K562 (cell line): ENCODE measurements at regions not wholly inside any gene's neighbourhood (a gene's known extent, or its start where the extent isn't known, plus 50 kb on each side); places are given as distances from the start of the nearest gene placed in this dataset.

Experiments used
- ATAC-seq: fragments of 200-7000 bp; cut with Tn5 transposase; 3 replicates; pipeline ENCODE4 v1.9.1; 2020; ENCODE audit warnings: moderate library complexity
- BruUV-seq: library from RNA; stranded (reverse); fragments of 400-500 nt; replicated peaks from 2 replicates; lab custom pipeline; 2021; lab: Mats Ljungman, UMichigan
- CTCF ChIA-PET: fragments of 300-600 bp; formaldehyde crosslinking; extraction: SDS; loops from one replicate; lab custom pipeline; 2021; ENCODE audit warnings: low intra/inter-chr PET ratio; lab: Yijun Ruan, JAX
- POLR2A ChIA-PET: fragments of 300-600, 350-650 bp; sonication (Branson Sonifier 250); formaldehyde crosslinking; extraction: SDS; loops from one replicate; lab custom pipeline; 2021; ENCODE audit warnings: antibody characterized with exemption, inconsistent platforms; lab: Yijun Ruan, JAX
- DNase-seq, 4 experiments: peaks; one replicate each; pipeline versions ENCODE4 v3.0.0 to v3.0.0-alpha.2; 2011 to 2018; ENCODE audit warnings: low spot score in 3 of 4, mixed read lengths in 3 of 4; ENCODE audit errors: extremely low read depth in 1 of 4
- FAIRE-seq: peaks from 2 replicates; lab custom pipeline; 2011; peaks lifted over from hg19 to GRCh38; lab: Jason Lieb, UNC
- H2AFZ ChIP-seq: 2 replicates; pipeline ENCODE4 v1.6.0; 2011; ENCODE audit warnings: low read depth, low read length, control low read depth, inconsistent platforms
- H3K27ac ChIP-seq: fragments of 200-600 bp; 3 replicates; pipeline ENCODE4 v1.8.0; 2011; ENCODE audit warnings: low read depth, mild to moderate bottlenecking, control low read depth, inconsistent platforms, low read length, moderate library complexity, mixed read lengths; ENCODE audit errors: extremely low read depth
- H3K27me3 ChIP-seq, 2 experiments: fragments of 300-600 bp in 1 of 2; 2 replicates in 1 of 2; 3 replicates in 1 of 2; pipeline versions ENCODE4 v1.6.0 to v1.8.0; 2011; ENCODE audit warnings: inconsistent platforms in 2 of 2, low read length in 2 of 2, mild to moderate bottlenecking in 1 of 2, mixed read lengths in 1 of 2, moderate library complexity in 1 of 2; ENCODE audit not compliant: control insufficient read depth in 2 of 2, insufficient read depth in 2 of 2
- H3K36me3 ChIP-seq: fragments of 300-600 bp; 3 replicates; pipeline ENCODE4 v1.8.0; 2011; ENCODE audit warnings: mild to moderate bottlenecking, low read length, inconsistent platforms; ENCODE audit not compliant: control insufficient read depth, insufficient read depth
- H3K4me1 ChIP-seq, 2 experiments: fragments of 200-600 bp in 1 of 2; replicated peaks in 1 of 2; 2 replicates in 1 of 2; 3 replicates in 1 of 2; pipeline versions ENCODE4 v1.5.1 to v1.8.0; 2011; ENCODE audit warnings: inconsistent platforms in 2 of 2, low read length in 2 of 2, mild to moderate bottlenecking in 1 of 2, mixed read lengths in 1 of 2, moderate library complexity in 1 of 2; ENCODE audit not compliant: control insufficient read depth in 2 of 2, insufficient read depth in 2 of 2
- H3K4me2 ChIP-seq: 2 replicates; pipeline ENCODE4 v1.6.1; 2011; ENCODE audit warnings: low read length, control low read depth, inconsistent platforms, mixed read lengths; ENCODE audit not compliant: insufficient read depth
- H3K4me3 ChIP-seq: fragments of 200-600 bp; sonication (generic), shearing (Covaris generic); 2 replicates; pipeline ENCODE4 v1.5.1; 2016; ENCODE audit warnings: control low read depth, inconsistent platforms
- H3K79me2 ChIP-seq: fragments of 200-600 bp; 3 replicates; pipeline ENCODE4 v1.8.0; 2011; ENCODE audit warnings: low read length, inconsistent platforms; ENCODE audit not compliant: control insufficient read depth, insufficient read depth
- H3K9ac ChIP-seq, 2 experiments: 2 replicates each; pipeline versions ENCODE4 v1.6.0 to v1.6.1; 2011; ENCODE audit warnings: low read depth in 2 of 2, low read length in 2 of 2, control low read depth in 1 of 2, inconsistent platforms in 1 of 2, mild to moderate bottlenecking in 1 of 2, mixed read lengths in 1 of 2; ENCODE audit not compliant: insufficient read depth in 1 of 2
- H3K9me1 ChIP-seq: one replicate; pipeline ENCODE4 v1.6.0; 2011; ENCODE audit warnings: inconsistent platforms, mild to moderate bottlenecking, low read length, moderate library complexity; ENCODE audit not compliant: control insufficient read depth, insufficient read depth
- H3K9me3 ChIP-seq: replicated peaks from 2 replicates; pipeline ENCODE4 v1.5.1; 2011; ENCODE audit warnings: low read depth, low read length, inconsistent platforms; ENCODE audit not compliant: control insufficient read depth, insufficient read depth
- H4K20me1 ChIP-seq: replicated peaks from 2 replicates; pipeline ENCODE4 v1.6.1; 2011; ENCODE audit warnings: low read length, inconsistent platforms, mixed read lengths; ENCODE audit not compliant: control insufficient read depth, insufficient read depth
- GTF2A2 ChIP-seq: IDR thresholded peaks from 2 replicates; pipeline ENCODE4 v1.6.1; 2016; ENCODE audit warnings: mild to moderate bottlenecking, missing genetic modification characterization, missing compliant biosample characterization
- MECOM ChIP-seq: fragments of 250-450 bp; sonication (Bioruptor Pico); IDR thresholded peaks from 2 replicates; pipeline ENCODE4 v1.8.0; 2022; ENCODE audit warnings: inconsistent platforms
- ZNF609 ChIP-seq: sonication (generic); formaldehyde crosslinking; IDR thresholded peaks from 2 replicates; pipeline ENCODE4 v1.8.1; 2023; ENCODE audit warnings: missing genetic modification reagents, mild to moderate bottlenecking, borderline replicate concordance
- ZNF780A ChIP-seq: fragments of 250-450 bp; sonication (Bioruptor Pico); IDR thresholded peaks from 2 replicates; pipeline ENCODE4 v1.5.0; 2021; ENCODE audit warnings: mild to moderate bottlenecking
- WGBS: fragments of 100-300 bp; shearing (Covaris generic); methylation state at CpG from one replicate; pipeline ENCODE4 v1.1.6; 2016; ENCODE audit warnings: low coverage, mixed read lengths; ENCODE audit not compliant: insufficient coverage; ENCODE audit errors: missing lambda C conversion rate; 5-methylcytosine and 5-hydroxymethylcytosine counted together
- in situ Hi-C: fragments of 300-500 bp; cut with MboI; formaldehyde crosslinking; loops from 4 replicates; pipeline ENCODE4 v1.15.0; 2018; ENCODE audit warnings: inconsistent platforms, mixed read lengths
- intact Hi-C: fragments of 100-400 bp; cut with micrococcal nuclease; formaldehyde crosslinking; loops from 2 replicates; pipeline ENCODE4 v1.14.2; 2022
- TF ChIP-seq, protein P1 (sequence below): fragments of 450-650 bp; IDR thresholded peaks from 2 replicates; pipeline ENCODE4 v1.6.1; 2016; ENCODE audit warnings: mild to moderate bottlenecking, moderate library complexity

GRCh38 chr9:38254756-38255155 is 137.7 kb upstream of the ALDH1B1 start:
- H3K36me3 ChIP-seq: no peaks in the 10 kb centered on the region
- H4K20me1 ChIP-seq: no peaks in the 10 kb centered on the region; the same call in 1 of the 2 replicates
- intact Hi-C loops: loop anchor here (5.0 to 10.0 kb wide), 2 partner anchors 78 to 170 kb away; no protein-coding TSS in a partner anchor
- no peak overlapping the region for H3K27ac ChIP-seq
- H2AFZ ChIP-seq: no peak overlapping the region
- BruUV-seq: no TSS peak
- no peaks in the 10 kb centered on the region for H3K79me2 ChIP-seq
- peaks cover 13 to 31% of the 10 kb centered on the region in 2 experiments; a peak in 4 of 5 replicates for H3K27me3 ChIP-seq
- CTCF ChIA-PET: no interaction called here
- no peaks in the 10 kb centered on the region for H3K4me1 ChIP-seq
- TF ChIP-seq ZNF780A (CRISPR knock-in tag) (no peak), ZNF609 (no peak), MECOM (no peak), GTF2A2 (no peak)
- TF ChIP-seq, protein P1, sequence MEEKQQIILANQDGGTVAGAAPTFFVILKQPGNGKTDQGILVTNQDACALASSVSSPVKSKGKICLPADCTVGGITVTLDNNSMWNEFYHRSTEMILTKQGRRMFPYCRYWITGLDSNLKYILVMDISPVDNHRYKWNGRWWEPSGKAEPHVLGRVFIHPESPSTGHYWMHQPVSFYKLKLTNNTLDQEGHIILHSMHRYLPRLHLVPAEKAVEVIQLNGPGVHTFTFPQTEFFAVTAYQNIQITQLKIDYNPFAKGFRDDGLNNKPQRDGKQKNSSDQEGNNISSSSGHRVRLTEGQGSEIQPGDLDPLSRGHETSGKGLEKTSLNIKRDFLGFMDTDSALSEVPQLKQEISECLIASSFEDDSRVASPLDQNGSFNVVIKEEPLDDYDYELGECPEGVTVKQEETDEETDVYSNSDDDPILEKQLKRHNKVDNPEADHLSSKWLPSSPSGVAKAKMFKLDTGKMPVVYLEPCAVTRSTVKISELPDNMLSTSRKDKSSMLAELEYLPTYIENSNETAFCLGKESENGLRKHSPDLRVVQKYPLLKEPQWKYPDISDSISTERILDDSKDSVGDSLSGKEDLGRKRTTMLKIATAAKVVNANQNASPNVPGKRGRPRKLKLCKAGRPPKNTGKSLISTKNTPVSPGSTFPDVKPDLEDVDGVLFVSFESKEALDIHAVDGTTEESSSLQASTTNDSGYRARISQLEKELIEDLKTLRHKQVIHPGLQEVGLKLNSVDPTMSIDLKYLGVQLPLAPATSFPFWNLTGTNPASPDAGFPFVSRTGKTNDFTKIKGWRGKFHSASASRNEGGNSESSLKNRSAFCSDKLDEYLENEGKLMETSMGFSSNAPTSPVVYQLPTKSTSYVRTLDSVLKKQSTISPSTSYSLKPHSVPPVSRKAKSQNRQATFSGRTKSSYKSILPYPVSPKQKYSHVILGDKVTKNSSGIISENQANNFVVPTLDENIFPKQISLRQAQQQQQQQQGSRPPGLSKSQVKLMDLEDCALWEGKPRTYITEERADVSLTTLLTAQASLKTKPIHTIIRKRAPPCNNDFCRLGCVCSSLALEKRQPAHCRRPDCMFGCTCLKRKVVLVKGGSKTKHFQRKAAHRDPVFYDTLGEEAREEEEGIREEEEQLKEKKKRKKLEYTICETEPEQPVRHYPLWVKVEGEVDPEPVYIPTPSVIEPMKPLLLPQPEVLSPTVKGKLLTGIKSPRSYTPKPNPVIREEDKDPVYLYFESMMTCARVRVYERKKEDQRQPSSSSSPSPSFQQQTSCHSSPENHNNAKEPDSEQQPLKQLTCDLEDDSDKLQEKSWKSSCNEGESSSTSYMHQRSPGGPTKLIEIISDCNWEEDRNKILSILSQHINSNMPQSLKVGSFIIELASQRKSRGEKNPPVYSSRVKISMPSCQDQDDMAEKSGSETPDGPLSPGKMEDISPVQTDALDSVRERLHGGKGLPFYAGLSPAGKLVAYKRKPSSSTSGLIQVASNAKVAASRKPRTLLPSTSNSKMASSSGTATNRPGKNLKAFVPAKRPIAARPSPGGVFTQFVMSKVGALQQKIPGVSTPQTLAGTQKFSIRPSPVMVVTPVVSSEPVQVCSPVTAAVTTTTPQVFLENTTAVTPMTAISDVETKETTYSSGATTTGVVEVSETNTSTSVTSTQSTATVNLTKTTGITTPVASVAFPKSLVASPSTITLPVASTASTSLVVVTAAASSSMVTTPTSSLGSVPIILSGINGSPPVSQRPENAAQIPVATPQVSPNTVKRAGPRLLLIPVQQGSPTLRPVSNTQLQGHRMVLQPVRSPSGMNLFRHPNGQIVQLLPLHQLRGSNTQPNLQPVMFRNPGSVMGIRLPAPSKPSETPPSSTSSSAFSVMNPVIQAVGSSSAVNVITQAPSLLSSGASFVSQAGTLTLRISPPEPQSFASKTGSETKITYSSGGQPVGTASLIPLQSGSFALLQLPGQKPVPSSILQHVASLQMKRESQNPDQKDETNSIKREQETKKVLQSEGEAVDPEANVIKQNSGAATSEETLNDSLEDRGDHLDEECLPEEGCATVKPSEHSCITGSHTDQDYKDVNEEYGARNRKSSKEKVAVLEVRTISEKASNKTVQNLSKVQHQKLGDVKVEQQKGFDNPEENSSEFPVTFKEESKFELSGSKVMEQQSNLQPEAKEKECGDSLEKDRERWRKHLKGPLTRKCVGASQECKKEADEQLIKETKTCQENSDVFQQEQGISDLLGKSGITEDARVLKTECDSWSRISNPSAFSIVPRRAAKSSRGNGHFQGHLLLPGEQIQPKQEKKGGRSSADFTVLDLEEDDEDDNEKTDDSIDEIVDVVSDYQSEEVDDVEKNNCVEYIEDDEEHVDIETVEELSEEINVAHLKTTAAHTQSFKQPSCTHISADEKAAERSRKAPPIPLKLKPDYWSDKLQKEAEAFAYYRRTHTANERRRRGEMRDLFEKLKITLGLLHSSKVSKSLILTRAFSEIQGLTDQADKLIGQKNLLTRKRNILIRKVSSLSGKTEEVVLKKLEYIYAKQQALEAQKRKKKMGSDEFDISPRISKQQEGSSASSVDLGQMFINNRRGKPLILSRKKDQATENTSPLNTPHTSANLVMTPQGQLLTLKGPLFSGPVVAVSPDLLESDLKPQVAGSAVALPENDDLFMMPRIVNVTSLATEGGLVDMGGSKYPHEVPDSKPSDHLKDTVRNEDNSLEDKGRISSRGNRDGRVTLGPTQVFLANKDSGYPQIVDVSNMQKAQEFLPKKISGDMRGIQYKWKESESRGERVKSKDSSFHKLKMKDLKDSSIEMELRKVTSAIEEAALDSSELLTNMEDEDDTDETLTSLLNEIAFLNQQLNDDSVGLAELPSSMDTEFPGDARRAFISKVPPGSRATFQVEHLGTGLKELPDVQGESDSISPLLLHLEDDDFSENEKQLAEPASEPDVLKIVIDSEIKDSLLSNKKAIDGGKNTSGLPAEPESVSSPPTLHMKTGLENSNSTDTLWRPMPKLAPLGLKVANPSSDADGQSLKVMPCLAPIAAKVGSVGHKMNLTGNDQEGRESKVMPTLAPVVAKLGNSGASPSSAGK: no peak
- TF ChIP-seq, all 486 proteins: peak for 0
- WGBS: 0% methylated on average over 2 of the region's 2 CpGs
- Histone ChIP-seq H3K9me3 (no peaks in the 10 kb centered on the region), H3K9ac (no peak overlapping the region), H3K9me1 (no peaks in the 10 kb centered on the region), H3K4me2 (no peak overlapping the region), H3K4me3 (no peak overlapping the region)
- FAIRE-seq (no peak), ATAC-seq (no peak), DNase-seq (no peak)
- in situ Hi-C loops: no loop called here
- POLR2A ChIA-PET: no interaction called here
